Prostate gland (tissue), 2 donors: ENCODE measurements at regions not wholly inside any gene's neighbourhood (a gene's known extent, or its start where the extent isn't known, plus 50 kb on each side); places are given as distances from the start of the nearest gene placed in this dataset.

ENCODE experiments used
- CTCF ChIP-seq, 4 experiments: fragments of 200-600 bp in 2 of 4; fragments of 450-650 bp in 2 of 4; sonication (generic) in 2 of 4; IDR thresholded peaks; 1 replicate in 3 of 4; 2 replicates in 1 of 4; pipeline ENCODE4 v1.5.1; 2016 to 2019; ENCODE audit warnings: antibody characterized with exemption in 4 of 4, mild to moderate bottlenecking in 2 of 4, moderate library complexity in 2 of 4
- POLR2A ChIP-seq: fragments of 450-650 bp; IDR thresholded peaks from one replicate; pipeline ENCODE4 v1.6.1; 2016; ENCODE audit warnings: antibody characterized with exemption, mild to moderate bottlenecking

- TF ChIP-seq CTCF (IDR thresholded peaks at IDR 0.05): no peak
- no peak for TF ChIP-seq POLR2A
Measured at GRCh38 chr12:58452546-58452945, 467.8 kb downstream of the LRIG3 start.
